ENCODE measurements at regions not wholly inside any gene's neighbourhood (a gene's known extent, or its start where the extent isn't known, plus 50 kb on each side); places are given as distances from the start of the nearest gene placed in this dataset.

DNA sequence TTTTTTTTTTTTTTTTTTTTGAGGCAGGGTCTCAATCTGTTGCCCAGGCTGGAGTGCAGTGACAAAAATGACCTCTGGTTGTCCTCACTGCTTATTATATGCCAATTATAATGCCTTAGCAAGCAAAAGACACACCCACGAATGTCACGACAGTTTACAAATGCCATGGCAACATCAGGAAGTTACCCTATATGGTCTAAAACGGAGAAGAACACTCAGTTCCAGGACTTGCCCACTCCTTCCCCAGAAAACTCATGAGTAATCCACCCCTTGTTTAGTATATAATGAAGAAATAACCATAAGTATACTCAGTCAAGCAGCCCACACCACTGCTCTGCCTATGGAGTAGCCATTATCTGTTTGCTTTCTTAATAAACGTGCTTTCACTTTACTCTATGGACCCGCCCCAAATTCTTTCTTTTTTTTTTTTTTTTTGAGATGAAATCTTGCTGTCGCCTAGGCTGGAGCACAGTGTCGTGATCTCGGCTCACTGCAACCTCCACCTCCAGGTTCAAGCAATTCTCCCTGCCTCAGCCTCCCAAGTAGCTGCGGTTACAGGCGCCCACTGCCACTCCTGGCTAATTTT lies 106.2 kb downstream of the SMIM20 start:
- DNase-seq (ENCODE audit: low spot score) = peak; percentile 23

DNA sequence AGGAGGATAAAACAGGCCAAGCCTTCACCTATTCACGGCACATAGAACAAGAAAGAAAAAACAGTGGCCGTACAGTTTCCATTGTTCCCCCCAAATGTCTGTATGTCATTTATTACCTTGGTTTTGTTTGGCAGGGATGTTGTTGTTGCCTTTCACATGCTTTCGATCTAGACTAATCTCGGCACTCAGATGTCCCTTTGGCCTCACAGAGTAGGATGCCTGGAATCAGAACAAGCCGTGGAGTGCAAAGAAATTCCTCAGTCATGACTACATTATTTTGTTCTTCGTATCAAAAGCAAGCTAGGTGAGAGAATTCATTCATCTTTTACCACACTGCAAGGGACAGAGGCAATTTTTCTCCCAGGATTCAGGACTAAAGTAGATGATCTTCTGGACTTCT lies 106.9 kb downstream of the SMIM20 start:
- no peak for DNase-seq (ENCODE audit: low spot score)

DNA sequence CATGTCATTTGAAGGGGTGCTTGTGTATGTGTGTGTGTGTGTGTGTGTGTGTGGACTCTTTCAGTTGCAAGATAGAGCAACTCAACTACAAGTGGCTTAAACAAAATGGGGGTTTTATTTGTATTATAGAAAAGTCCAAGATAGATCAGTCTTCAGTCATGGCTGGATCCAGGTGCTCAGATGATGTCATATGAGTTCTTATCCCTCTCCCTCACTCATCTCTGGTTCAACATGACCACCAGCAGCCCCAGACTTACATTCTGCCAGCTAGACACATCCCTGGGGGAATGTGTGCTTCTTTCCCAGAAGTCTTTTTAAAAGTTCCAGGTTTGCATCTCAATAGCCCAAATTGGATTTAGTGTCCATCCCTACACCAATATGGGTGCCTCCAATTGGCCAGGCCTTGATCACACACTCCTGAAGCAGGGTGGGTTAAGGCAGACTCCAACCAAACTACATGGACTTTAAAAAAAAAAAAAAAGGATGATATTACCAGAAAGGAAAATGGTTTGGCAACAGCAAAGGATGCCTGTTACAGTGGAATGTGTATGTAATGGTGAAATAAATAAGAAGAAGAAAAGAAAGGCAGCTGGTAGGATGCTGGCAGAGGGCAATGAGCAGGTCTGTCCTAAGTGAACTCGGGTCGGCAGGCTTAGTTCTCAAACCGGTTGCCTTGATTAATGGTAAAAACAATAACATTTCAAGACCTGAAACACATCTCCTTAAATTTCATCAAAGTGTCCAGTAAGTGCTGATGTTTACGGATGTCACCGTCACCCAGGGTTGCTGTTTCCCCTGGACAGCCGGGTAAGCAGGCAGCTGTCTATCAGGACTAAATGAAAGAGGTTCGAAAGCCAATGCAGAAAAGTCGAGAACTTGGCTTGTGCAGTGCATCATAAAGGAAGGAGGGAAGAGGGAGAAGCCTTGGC lies 107.7 kb downstream of the SMIM20 start:
- DNase-seq (ENCODE audit: low spot score) = no peak

DNA sequence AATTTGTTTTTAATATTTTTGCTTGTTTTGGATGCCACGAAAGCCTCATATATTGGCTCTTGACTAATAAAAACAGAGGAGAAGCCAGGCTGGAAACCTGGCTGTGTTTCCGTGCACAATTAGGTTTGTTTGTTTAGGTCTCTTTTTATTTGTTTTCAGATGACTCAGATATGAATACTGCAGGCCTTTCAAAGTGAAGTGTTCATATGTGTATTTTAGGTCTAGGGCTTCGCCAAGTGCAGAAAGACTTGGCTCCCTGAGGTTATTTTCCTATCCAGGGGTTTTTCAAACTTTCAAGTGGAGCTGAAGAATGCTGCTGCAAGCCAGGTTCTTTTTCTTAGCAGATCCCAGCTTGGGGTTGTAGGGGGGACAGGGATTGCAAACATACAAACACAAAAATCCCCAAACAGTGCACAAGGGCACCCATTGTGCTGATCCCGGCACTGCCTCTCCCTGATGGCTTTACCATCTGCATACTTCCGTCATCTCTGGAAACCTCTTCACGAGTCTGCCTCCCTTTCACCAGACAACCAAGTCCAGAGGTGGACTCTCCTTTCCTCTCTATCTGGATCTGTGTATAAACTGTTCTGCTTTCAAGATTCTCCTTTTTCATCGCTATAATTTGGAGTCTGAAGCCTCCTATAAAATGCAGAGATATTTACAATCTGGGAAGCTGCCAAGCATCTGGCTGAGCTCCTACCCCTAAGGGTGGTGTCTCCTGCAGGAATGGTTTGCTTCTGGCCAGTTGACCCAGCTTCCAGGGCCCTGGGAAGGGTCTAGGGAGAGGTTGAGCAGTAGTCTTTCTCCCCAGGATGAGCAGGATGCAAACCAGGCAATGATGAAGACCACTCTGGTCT lies 108.6 kb downstream of the SMIM20 start:
- no peak for DNase-seq (ENCODE audit: low spot score)

DNA sequence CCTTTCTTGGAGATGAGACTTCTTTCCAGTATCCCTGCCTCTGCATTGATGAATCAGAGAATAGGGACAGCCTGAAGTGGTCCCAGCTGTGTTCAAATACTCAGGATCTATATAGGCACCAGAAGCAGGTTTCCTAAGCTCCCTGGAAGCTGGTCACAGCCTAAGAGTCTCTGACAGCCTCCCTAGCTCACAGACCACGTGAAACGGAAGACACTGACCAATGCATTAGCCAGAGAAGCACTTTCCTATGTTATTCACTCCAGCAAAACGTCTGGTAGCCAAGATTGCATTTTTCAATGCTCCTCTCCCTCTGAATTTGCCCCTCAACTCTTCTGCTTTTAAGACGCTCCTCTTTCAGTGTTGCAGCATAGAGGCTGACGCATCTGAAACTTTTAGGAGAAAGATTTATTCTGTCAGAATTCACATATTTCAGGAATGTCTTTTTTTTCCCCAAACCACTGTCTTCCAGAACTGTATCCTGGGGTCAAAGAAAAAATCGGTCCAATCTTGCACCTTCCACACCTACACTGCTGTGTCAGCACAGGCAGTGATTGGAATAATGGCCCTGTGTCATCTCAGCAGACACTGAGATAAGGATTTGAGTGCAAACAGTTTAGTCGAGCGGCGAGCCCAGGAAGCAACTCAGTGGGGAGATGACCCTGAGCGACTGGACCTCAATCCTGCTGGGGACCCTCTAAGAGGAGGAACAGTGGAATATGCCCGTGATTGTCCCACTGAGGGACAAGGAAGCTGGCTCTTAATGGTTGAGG lies 109.4 kb downstream of the SMIM20 start:
- no peak for DNase-seq (ENCODE audit: low spot score)

DNA sequence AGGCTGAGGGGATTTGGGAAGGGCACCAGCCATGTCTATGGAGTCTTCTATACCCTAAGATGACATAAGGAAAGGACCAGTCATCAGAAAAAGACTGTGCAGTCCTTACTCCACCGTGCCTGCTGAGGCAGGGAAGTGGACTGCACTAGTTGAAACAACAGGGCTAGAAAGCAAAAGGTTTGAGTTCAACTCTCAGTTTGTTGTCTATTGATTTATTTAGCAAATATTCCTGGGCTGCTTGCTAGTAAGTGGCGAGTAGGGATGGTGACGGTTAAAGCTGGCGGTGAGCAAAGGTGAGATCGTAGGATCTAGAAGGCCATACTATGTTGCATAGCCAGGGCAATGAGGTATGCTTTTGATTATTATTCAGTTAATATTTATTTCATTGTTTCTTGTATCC lies 110.1 kb downstream of the SMIM20 start:
- DNase-seq (ENCODE audit: low spot score) = no peak

DNA sequence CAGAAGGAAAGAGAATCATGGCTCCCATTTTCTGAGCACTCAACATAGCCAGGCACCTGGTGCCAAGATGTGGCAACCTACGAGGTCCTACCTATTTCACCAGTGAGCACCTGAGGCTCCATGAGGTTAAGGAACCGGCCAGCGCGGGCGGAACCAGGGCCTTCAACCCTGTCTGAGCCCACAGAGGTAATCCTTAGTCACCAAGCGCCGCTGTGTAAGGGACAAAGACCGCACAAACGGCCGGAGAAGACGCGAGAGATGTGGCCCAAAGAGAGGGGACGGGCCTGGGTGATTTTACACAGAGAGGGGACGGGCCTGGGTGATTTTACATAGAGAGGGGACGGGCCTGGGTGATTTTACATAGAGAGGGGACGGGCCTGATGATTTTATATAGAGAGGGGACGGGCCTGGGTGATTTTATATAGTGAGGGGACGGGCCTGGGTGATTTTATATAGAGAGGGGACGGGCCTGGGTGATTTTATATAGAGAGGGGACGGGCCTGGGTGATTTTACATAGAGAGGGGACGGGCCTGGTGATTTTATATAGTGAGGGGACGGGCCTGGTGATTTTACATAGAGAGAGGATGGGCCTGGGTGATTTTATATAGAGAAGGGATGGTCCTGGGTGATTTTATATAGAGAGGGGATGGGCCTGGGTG lies 114.2 kb downstream of the SMIM20 start:
- DNase-seq (ENCODE audit: low spot score) = no peak

DNA sequence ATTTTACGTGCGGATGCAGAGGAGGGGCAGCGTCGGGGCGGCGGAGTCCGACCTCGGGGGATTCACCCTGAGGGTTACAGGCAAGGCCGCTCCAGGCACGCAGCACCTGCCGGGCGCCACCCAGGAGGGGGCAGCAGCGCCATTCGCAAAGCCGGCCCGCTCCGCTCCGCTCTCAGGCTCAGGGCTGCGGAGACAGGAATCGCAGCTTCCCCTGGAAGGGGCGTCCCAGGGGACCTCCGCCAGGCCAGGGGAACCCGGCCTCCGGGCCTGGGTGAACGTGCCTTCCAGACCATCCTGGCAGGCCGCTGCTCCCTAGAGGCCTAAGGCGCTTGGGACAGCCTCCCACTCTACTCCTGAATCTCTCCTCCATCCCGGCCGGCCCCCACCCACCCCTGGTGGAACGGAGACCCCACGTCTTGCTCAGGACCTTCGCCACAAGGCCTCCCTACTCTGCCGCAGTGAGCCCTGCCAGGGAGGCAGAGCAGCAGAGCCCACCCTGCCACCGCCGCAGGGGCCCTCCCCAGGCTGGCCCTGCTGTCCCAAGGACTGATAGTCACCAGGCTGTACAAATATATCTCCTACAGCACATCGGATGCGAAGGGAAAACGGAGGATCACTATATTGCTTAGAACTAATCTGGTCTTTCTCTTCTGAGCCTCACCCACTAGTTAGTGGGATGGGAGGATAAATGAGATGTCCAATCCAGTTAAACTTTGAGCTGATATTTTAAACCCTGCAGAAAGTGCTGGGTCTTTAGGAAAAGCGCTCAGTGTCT lies 115.0 kb downstream of the SMIM20 start:
- peak; percentile 72 for DNase-seq (ENCODE audit: low spot score)

DNA sequence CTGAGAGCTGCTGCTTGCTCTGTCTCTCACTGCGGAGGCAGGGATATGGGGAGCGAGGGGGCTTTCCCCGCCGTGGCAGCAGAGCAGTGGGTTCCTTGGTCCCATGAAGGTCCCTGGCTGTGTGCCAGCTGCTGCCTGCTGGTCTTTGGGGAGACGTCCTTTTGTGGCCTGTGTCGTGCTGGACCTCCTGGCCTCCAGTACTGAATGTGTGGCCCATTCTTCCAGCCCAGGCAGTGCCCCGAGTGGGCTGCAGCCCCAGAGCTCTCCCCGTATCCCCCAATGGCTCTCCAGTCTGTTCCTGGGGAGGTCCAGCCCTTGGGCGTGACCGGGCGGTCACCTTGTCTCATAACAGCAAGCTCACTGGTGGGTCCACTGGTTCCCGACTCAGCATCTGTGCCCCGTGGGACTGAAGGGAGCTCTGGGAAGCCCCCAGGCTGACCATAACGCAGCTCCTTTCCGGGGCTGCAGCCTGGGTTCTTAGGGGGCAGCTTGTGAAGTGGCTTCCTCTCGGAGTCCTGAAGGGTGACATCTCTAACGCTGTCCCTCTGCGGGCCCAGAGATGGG lies 115.6 kb downstream of the SMIM20 start:
- DNase-seq (ENCODE audit: low spot score) = no peak

DNA sequence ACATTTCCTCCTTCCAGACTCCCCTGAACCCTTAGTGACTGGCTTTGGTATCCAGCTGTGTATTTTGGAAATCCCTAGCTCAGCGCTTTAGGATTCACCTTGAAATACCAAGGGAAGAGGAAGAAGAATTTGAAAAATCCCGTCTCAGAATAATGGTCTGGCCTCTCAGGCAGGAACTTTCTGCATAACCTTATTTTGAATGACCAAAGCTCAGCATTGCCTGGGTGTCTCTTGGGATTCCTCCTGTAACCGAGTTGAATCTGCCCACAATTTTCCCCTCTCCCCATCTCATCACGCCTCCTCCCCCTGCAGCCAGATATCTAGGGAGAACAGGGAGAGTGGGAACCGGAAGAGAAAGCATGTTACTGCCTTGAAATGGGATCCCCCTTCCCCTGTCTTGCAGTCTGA lies 116.2 kb downstream of the SMIM20 start:
- no peak for DNase-seq (ENCODE audit: low spot score)

DNA sequence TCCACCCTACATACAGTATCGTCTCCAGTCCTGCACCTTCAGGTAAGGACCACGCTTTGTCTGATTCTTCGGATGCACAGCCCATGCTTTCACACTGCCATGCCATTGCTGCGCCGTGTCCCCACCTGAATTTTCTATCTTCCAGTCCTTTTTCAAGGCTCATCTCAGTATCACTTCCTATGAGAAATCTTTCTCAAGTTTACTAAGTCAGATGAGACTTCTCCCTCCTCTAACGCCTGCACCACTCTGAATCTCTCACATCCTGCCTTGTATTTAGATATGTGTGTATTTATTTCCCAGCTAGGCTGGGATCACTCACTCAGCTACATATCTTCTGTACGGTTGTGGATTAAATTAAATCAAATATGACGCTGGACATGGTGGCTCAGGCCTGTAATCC lies 116.8 kb downstream of the SMIM20 start:
- no peak for DNase-seq (ENCODE audit: low spot score)

DNA sequence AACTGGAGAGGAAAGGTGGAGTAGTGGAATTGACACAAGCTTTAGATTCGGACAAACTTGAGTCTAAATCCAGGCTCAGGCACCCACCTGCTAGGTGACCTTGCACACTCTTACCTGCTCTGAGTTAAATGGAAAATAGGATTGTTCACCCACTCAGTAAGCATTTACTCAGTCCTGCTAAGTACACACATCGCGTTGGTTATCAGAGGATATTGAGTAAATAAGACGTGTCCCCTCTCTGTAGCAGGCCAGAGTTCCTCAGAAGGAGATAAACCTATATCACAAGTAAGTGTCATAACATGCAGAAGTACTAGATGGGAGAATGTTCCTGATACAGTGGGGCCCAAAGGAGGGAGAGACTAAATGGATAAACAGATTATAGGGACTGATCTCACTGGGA lies 117.7 kb downstream of the SMIM20 start:
- DNase-seq (ENCODE audit: low spot score) = no peak

DNA sequence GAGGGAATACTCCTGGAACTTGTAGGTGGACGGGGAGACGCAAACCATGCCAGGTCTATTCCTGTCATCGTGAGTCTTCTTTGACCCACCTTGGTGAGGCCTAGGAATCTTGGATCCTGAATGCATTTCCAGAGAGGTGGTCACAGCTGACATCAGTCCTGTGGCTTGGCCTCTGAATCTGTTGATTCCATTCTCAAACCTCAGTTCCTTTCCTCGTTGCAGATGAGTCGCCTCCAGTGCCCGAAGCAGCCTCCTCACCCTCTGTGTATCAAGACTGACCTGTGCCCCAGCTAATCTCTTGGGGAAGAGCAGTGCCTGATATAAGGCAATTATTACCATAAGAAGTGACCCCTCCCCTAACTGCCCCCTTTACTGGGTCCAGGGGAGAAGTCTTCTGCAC lies 118.1 kb downstream of the SMIM20 start:
- DNase-seq (ENCODE audit: low spot score) = no peak

DNA sequence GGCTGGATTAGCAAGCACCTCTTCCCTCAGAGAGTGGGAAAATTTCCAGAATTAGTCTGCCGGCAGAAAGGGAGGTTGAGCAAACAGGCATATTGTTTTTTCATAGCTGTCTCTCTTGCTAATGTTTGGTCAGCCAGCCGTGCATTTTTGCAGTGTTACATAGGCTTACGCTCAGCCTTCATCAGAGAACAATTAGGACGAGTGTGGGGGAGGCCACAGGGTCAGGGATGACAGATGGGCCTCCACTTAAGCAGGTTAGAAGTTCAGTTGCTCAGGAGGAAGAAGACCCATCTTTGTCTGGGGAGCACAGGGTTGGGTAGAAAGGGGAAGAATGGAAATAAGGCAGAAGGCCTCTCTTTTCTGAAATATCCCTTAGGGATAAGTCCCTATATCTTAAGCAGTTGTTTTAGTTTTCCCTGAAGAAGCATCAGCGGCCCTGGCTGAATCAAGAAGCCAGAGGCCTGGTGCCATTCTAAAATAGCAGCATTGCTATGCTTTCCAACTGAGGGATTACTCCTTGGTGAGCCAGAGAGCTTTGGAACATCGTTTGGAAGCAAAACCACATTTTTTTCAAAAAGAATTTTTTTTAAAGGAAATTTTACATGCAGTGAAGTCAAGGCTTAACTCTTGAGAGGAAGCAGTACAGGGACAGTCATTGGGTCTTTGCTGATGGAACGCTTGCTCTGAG lies 118.8 kb downstream of the SMIM20 start:
- no peak for DNase-seq (ENCODE audit: low spot score)

DNA sequence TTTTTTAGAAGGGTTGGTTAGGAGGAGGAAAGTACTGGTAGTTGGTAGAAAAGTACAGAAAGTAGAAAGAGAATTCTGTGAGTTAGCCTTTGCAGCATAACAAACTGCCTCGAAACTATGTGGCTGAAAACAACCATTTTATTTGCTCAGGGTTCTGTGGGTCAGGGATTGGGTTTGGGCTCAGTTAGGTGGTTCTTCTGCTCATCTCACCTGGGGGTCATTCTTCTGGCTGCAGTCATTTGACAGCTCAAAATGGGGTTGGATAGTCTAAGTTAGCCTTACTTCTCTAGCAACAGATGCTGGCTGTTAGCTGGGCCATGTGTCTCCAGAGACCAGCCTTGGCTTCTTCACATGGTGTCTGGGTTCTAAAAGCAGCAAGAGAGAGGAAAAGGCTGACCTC lies 119.4 kb downstream of the SMIM20 start:
- DNase-seq (ENCODE audit: low spot score) = no peak

DNA sequence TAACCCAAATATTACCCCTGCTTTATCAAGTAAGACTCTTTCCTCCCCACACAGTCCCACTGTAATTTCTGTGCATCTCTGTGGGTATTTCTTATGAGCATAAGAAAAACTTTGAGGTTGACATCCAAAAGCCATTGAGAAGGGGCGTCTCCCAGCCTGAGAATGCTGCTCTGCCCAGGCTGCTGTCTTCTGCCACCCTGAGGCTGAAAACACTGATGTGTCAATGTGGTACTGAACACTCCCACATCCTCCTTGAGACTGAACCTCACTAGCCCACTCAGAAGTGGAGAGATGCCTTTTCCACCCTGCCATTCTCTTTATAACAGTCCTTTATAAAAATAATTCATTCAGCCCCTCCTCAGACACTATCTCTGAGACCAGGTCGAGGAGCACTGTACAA lies 120.8 kb downstream of the SMIM20 start:
- DNase-seq (ENCODE audit: low spot score) = peak; percentile 35

DNA sequence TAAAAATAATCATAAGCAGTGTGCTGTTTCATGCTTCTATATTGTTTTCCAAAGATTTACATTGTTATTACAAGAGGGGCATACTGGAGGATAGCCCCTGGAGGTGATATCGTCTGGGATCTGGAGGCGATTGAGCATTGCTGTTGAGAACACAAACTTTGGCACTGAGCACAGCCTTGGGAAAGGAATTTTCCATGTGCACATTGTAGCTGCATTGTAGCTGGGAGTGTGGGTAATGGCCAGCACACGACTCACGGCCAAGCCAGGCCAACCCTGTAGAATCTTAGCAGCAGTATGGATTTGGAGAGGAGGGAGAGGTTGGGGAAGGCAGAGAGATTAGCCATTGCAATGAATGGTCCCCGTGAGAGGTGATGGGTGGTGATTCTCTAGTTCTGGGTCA lies 121.9 kb downstream of the SMIM20 start:
- DNase-seq (ENCODE audit: low spot score) = no peak

DNA sequence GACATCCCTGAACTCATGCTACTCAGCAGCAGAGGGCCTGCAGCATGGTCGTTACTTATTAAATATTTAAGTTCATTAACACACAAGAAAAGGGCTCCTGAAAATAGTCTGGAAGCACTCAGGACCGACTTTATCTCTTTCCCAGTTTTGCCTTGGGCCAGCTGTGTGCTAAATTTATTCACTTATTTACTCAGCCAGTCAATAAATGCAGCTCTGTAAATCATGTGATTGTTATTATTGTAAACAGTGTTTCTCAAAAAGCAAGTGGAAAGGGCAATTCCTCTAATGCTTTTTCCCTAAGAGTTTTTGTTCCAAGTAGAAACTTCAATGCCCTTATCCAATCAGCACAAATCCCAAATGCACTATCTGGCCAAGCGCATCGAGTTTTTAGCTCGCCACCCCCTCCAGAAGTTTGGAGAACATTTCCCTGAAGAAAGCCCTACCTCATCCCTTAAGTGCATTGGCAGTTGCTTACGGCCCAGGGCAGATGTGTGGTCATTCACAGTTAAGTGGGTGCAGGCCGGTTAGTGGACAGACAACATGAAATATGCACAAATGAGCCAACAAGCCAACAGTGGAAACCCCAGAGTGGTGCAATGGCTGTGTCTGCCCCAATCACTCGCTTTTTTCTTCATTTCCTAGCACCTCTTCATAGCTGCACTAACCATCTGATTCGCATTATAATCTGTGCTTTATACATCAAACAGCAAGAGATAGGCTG lies 125.8 kb downstream of the SMIM20 start:
- no peak for DNase-seq (ENCODE audit: low spot score)

DNA sequence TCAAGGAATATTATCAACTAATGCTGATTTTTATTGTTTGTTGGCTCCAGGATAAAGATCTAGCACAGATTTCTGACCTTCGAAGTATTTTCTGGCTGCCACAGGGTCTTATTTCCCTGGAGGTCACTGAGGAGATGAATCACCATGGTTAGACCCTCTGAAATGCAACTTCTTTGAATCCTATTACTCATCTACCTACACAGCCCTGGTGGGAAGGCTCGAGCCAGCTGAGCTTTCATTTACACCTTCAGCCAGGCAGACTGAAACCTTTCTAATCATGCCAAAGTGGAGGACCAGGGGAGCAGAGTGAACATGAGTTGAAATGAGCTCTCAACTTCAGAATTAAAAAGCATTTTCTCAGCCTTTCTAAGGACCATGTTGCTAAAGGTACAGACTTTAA lies 130.5 kb downstream of the SMIM20 start:
- DNase-seq (ENCODE audit: low spot score) = no peak
